ENCODE measurements at regions not wholly inside any gene's neighbourhood (a gene's known extent, or its start where the extent isn't known, plus 50 kb on each side); places are given as distances from the start of the nearest gene placed in this dataset.
"Not testable (repeated sequence)": the region's sequence is repeated elsewhere in the genome, so short reads cannot be mapped to it uniquely, and the experiment has no call there.

DNA sequence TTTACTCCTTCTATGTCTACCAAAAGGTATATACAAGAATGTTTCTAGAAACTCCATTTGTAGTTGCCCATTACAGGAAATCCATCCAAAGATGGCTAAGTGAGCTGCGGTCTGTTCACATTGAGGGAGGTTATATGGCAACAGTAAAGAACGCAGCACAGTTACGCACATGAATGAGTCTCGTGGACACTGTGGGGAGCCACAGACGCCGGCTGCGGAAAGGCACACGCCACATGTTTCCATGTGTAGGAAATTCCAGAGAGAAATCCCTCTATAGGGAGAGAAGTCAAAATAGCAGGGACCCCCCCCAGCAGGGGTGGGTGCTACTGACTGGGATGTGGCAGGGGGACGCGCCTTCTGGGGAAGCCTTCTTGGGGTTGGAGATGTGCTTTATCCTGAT, 139.0 kb upstream of the NCOR2 start:
- no peak for DNase-seq (ENCODE audit: low spot score)

DNA sequence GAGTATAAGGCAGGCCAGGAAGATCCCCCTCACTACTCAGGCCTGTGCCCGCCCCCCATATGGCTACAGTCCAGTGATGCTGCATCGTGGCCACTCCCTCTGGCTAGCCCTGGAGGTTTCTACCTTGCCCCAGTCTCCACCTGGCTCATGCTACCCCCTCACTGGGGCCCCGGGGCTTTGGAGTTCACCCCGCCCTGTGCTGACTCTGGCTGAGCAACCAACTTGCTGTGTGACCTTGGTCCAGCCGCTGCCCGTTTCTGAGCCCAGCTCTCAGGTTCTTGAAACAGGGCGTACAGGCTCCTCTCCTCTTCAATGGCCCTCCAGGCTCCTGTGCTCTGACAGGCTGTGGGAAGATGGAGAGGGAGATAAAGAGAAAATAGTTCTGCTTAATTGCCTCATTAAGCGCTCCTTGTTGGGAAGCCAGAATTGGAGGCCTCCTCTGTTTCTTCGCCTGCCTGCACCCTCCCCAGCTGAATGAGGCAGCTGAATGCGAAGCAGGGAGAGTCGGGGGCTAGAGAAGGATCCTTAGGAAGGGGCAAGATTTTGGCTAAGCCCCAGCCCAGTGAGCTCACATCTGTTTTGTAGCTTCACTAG, 138.2 kb upstream of the NCOR2 start:
- no peak for DNase-seq (ENCODE audit: low spot score)

DNA sequence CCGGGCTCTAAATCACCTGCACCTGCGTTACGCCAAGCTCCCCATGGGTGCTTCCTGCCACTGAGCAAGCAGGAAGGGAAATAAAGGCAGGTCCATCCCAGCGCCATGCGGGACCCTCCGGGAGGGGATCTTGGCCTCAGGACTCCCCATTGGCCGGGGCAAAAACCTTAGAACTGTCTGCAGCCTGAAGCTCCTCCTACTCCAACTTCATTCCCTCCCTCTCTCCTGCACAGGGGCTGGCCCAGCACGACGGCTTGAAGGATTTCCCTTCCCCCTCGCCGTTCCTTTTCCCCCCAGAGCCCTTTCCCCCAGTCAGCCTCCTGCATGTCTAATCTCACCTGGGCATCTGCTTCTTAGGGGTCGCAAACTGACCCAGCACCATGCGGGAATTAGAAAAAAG, 137.2 kb upstream of the NCOR2 start:
- DNase-seq (ENCODE audit: low spot score) = no peak

DNA sequence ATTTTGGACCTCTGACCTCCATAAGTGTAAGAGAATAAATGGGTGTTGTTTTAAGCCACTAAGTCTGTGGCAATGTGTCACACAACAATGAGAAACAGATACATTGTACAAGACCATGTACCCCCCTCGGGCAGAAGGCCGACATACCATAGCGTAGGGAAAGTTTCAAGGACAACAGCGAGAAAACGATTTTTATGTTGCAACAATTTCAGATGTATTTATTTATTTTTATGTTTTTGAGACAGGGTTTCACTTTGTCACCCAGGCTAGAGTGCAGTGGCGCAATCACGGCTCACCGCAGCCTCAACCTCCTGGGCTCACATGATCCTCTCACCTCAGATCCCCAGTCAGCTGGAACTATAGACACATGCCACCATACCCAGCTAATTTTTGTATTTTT, 136.4 kb upstream of the NCOR2 start:
- DNase-seq (ENCODE audit: low spot score) = no peak

DNA sequence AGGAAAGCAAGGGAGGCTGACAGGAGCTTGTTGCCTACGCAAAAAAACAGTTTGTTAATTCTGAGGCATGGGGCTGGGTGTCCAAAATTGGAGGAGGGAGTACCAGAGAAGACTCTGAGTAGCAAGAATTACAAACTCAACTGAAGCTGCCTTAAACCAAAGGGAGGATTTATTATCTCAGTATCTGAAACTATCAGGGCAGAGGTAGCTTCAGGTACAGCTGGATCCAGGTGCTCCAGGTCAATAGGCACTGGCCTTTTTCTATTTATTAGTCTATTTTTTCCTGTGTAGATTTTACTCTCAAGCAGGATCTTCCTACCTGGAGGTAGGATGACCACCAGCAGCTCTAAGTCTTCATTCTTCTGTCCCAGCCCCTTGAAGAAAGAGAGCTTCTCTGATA, 135.3 kb upstream of the NCOR2 start:
- no peak for DNase-seq (ENCODE audit: low spot score)

DNA sequence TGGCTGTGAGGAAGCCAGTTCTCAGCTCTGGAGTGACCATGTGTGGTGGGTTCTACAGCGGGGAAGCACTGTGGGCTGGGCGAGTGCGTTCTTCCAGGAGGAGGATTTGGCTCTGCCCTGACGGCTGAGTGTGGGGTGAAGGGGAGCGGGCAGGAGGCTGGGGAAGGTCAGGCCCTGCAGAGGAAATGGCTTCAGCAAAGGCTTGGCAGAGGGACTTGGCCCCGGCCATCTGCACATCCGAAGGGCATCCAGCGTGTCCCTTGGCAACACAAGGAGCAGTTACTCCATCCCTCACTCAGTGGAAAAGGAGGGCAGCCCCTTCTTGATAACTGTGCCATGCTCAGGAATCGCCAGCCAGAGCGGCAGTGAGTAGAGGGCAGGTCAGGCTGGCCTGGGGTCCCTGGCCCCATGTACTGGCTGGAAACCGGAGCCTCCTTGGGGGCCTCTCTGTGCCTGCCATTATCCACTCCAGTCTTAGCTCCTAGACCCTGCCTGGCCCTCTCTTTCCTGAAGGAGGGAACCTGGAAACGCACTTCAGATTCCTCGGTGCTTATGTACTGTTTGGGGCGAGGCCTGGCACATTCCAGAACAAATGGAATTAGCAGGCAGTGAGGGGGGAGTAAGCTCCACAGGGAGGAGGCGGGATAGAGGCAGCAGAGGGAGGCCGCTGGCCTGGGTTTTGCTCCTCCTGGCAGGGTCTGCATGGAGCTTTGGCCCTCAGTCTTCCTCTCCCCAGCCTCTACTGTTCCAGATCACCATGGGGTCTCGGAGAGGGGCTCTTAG, 133.6 kb upstream of the NCOR2 start:
- no peak for DNase-seq (ENCODE audit: low spot score)

DNA sequence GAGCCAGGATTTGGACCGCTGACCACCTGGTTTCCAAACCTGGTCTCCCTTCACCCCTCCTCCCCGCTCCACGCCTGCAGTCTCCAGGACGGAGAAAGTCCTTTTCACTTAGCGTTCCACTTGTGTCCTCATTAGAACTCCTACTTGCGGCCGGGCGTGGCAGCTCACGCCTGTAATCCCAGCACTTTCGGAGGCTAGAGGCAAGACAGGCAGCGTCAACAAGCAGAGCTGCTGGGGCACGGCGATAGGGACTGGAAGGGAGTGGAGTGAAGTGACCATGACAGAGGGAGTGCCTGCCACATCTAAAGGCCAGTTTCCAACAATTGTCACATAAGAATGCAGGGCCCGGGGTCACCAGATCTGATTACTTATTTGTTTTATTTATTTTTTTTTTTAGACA, 132.5 kb upstream of the NCOR2 start:
- DNase-seq (ENCODE audit: low spot score) = no peak

DNA sequence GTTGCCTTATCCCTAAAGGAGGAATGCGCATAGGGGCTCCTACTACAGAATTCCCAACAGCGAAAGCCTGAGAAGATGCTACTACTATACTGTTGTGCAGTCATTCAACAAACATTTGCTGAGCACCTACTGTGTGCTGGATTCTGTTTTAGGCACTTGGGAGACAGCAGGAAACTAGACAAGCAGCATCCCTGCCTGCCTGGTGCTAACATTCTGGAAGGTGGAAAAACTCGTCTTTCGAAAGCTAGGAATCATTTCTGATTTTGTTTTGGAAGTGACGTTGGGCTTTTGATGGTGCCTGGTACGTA, 131.5 kb upstream of the NCOR2 start:
- DNase-seq (ENCODE audit: low spot score) = no peak

DNA sequence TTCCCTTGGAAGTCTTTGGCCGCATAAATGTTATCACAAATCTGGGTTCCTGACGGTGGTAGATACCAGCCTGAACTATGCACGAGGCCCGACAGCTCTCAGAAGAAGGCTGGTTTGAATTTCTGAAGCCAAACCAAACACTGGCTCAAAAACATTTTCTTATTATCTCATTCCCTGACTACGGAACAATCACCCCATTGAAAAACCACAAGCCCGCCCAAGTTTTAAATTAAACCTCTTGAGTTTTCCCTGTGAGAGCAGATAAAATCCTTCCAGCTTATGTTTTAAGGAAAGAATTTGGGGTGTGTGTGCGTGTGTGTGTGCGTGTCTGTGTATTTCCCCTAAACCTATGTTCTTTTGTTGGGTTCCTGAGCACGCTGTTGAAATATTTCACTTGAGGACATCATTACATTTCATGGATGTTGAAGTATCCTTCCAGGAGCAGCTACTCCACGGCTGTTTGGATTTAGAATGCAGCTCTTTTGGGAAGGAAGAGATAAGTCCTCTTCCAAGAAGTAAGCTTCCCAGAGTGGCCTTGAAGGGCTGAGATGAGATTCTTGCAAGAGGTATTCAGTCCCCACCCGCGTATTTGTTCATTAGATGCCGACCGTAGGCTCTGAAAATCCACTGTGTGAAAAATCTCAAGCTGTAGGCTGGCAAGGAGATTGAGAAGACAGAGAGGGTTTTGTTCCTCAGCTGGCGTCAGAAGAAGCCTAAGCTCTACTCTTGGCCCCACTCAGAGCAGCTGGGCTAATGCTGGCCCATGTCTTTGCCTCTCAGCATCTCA, 131.0 kb upstream of the NCOR2 start:
- no peak for DNase-seq (ENCODE audit: low spot score)

DNA sequence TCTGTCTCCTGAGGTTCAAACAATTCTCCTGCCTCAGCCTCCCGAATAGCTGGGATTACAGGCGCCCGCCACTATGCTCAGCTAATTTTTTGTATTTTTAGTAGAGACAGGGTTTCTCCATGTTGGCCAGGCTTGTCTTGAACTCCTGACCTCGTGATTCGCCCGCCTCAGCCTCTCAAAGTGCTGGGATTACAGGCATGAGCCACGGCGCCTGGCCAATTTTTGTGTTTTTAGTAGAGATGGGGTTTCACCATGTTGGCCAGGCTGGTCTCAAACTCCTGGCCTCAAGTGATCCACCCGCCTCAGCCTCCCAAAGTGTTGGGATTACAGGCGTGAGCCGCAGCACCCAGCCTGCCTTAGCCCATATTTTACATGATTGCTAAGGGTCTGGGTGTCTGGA, 130.3 kb upstream of the NCOR2 start:
- not testable (repeated sequence) for DNase-seq (ENCODE audit: low spot score)

DNA sequence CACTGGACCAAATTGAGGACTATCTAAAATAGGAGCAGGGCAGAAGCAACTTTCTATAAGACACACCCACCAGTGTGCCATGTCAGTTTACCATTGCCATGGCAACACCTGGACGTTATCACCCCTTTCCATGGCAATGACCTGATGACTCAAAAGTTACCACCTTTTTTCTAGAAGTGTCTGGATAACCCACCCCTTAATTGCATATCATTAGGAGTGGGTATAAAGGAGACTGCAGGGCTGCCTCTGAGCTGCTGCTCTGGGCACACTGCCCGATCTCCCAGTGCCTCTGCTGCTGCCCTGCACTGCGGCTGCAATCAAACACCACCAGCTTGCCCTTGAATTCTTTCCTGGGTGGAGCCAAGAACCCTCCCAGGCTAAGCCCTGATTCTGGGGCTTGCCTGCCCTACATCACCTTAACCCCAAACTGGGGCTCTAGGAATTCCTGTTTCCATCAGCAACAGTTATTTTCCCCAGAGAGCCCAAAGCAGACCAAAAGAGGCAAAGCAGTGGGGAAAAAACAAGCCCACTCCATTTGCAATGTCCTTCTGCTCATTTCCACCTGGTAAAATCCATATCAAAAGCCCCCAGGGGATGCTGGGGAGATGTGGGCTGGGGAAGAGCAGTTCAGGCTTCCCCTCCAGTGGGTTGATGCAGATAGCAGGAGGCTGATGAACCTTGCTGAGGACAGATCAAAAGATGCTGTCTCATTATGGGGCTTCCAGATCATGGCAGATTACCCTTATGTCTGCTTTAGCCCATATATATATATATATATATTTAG, 129.5 kb upstream of the NCOR2 start:
- DNase-seq (ENCODE audit: low spot score) = no peak

DNA sequence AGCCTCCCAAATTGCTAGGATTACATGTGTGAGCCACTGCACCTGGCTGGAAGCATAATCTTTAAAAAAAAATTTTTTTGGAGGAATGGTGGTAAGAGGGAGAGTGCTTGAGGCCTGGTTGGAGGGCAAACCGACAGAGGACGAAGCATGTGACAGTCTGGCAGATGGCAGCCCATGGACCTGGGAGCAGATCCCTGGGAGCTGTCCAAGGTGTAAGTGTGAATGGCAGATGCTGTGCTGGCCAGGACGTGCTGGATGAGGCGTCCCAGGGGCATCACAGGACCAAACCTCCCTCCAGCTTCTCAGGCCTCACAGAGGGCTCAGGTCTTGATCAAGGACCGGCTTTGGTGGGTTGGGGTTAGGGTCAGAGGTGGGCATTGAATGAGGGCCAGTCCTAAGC, 128.4 kb upstream of the NCOR2 start:
- DNase-seq (ENCODE audit: low spot score) = no peak

DNA sequence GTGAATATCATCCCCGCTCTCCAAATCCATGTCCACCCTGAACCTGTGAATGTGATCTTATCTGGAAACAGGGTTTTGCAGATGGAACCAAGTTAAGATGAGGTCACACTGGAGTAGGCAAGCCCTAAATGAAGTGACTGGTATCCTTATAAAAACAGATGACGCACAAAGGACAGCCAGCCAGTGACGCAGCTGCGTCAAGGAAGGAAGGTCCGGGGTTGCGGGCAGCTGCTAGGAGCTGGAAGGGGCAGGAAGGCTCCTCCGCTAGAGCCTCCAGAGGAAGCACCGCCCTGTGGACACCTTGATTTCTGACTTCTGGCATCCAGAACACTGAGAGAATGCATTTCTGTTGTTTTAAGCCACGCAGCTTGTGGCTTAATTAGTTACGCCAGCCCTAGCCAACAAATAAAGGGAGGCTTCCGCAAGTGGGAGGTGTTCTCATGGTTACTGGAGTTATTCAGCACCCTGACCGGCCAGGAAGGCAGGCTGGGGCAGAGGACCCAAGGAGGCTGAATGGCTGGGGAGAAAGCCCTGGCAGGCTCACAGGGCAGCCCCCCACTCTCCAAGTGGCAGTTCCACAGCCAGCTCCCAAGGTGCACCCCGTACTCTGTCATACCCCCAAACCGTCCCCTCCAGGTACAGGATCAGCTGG, 127.6 kb upstream of the NCOR2 start:
- DNase-seq (ENCODE audit: low spot score) = no peak

DNA sequence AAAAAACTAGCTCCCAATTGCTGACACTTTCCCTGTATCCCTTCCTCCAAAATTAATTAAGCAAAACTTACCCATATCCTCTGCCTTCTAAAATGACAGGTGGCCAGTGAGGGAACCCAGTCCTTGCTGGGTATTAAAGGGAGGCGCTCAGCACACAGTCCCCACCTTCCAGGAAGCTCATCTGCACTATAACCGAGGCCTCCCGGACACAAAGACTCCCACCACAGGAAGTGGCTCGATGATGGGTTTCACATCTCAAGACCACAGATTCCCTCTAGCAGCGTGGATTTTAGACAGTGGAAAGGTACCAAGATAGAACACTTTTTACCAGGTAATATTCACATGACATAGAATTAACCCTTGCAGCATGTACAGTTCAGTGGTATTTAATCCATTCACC, 126.8 kb upstream of the NCOR2 start:
- no peak for DNase-seq (ENCODE audit: low spot score)

DNA sequence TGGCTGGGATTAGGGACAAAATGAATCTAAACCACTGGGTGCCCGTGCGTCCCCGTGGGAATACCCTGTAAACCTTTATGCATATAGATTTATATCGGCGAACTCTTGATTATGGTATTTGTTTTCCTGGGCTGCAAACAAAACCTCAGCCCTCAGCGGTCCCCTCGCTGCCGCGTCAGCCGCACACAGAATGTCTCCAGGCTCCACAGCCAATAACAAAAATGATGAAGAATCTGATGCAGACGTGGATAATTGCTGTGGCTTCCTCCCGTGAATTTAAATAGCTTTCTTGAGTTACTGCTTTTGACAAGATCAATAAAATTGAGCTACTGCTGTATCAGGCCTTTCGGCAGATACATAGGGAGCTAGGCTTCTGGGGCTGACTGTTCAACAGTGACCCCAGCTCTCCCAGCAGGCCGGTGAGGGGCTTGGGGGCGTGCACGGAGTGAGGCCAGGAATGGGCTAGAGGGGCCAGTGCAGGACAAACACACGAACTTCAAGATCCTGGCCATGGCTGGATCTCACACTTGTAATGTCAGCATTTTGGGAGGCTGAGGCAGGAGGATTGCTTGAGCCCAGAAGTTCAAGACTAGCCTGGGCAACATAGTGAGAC, 125.8 kb upstream of the NCOR2 start:
- DNase-seq (ENCODE audit: low spot score) = no peak

DNA sequence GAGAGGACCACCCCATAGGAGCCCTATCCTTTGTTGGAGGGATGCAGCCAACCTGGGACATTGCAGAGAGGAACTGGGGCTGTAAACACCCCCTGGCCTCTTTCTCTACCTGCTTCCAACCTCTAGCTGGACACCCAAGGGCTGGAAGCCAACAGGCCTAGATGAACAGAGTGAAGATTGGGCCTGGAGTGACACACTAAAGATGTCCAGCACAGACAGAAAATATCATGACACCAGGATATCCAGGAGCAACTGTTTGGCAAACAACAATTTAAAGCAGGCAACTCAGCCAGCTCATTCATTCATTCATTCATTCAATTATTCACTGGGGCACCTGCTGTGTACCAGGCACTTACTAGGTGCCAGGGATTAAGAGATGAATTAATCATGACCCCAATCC, 125.0 kb upstream of the NCOR2 start:
- no peak for DNase-seq (ENCODE audit: low spot score)

DNA sequence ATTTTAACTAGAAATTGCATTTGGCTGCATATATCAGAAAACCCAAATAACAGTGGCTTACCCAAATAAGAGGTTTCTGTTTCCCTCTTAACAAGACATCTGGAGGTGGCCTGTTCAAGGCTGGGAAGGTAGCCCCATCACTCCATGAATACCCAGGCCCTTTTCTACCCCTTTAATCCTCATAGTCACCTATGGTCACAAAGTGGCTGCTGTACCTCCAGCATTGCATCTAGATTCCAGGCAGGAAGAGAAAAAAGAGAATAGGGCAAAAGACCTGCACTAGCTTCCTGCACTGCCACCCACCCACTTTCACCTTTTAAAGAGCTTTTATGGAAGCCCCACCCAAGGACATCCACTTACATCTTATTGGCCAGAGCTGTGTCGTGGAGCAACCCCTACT, 124.0 kb upstream of the NCOR2 start:
- no peak for DNase-seq (ENCODE audit: low spot score)

DNA sequence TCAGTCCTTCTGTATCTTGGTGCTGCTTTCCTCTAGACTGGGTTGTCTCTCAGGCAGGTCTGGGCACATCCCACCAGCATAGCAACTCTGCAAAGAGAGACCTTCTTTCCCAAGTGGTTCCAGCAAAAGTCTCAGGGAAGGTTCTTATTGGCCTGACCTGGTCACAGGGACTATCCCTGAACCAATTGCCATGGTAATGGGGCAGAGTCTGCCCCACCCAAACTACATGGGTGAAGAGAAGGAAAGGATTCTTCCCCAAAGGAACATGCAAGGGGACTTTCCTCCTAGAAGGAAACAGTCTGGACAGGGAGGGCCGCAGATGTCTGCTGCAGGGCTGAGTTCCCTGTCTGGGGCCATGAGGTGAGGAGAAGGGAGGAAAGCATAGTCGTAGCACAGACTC, 122.2 kb upstream of the NCOR2 start:
- DNase-seq (ENCODE audit: low spot score) = no peak

DNA sequence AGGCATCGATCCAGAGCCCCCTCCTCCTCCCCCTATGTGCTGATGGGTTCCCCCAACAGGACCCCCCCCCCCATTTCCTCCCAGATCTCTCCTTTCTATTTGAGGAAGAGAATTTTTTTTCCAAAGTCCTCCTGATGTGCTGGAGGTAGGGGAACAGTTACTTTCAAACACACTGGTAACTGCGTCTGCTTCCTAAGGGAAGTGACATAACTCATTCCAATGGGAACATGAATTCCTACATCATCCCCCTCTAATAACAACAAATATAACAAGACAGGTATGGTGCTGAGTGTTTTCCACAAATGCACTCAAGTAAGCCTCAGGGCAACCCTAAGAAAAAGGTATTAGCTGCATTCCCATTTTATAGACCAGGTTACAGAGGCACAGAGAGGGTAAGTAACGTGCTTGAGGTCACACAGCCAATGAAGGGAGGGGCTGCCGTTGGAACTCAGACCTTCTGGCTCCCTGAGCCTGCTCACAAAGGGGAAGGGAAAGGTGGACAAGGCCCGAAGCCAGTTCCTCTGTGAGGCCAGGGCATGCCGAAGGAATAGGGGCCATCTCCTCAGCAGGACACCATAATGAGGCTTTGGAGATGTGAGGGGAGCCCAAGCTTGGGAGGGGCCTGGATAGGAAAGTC, 121.1 kb upstream of the NCOR2 start:
- DNase-seq (ENCODE audit: low spot score) = no peak

DNA sequence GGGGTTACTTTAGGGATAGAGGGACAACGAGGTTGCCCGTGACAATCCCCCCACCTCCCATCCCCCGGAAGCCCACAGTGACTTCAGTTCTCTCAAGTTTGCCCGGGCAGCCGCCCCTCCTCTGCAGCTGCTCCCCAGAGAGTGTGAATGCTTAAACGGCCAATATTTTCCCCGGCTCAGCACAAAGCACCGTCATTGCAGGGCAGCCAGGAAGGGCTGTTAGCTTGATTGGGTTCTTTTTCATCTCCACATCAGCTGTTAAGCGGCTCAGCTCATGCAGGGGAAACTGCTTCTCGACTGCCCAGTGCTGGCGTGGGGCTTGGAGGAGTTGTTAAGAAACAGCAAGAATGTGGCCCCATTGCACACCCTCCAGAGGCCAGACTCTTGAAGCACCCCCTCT, 120.5 kb upstream of the NCOR2 start:
- DNase-seq (ENCODE audit: low spot score) = no peak

DNA sequence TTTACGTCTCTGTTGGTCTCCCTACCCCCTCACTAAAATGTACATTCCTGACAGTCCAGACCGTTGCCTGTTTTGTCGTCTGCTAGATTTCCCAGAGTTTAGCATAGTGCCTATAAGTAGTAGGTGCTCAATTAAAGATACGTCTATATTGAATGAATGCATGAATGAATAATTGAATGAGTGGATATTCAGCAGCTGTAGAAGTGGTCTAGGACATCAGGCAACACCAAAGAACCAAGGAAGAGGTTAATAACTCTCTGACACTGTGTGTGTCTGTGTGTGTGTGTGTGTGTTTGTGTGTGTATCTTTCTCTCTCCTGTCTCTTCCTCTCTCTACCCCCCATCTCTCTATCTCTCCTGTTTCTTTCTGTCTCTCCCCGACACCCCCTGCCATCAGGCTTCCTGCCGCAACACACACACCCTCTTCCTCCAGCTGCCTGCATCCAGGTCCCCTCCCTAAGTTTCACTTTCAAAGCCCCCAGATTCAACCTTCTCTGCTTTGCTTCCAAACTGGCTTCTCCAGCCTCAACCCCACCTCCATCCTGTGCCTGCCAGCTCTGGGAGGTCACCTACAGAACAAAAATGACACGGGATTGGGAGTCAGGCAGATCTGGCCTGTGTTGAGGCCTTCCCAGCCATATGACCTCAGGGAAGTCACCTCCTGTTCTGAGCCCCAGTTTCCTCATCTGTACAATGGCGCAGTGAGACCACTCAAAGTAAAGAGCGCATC, 119.9 kb upstream of the NCOR2 start:
- no peak for DNase-seq (ENCODE audit: low spot score)
